ENCODE measurements at regions not wholly inside any gene's neighbourhood (a gene's known extent, or its start where the extent isn't known, plus 50 kb on each side); places are given as distances from the start of the nearest gene placed in this dataset.

DNA sequence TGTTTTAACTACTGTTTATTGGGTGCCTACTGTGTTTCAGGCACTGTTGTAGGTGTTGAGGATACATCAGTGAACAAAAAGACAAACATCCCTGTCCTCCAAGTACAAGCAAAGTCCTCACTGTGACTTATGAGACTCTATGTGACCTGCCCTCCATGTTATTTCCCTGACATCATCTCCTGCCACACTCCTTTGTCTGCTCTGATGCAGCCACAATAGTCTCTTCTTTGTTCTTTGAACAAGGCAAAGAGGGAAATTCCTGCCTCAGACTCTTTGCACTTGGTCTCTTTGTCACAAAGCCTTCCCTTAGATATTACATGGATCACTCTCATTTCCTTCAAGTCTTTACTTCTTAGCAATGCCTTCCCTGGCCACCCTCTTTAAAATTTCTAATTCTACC, 240.1 kb upstream of the SRRM4 start:
- H3K4me3 ChIP-seq (replicated peaks in 1 of 3; ENCODE audit: low read depth in 2 of 3, low read length in 3 of 3): no peak overlapping the region
- no peak overlapping the region for H2AFZ ChIP-seq (ENCODE audit: insufficient read depth, low read depth, low read length, poor library complexity, severe bottlenecking)
- no peaks in the 10 kb centered on the region for H3K27me3 Mint-ChIP-seq (ENCODE audit: low read depth in 3 of 3)
- H3K4me2 ChIP-seq (replicated peaks; ENCODE audit: extremely low read depth, low read length, poor library complexity, severe bottlenecking): no peak overlapping the region
- H3K79me2 ChIP-seq (ENCODE audit: insufficient read depth, low read length): no peaks in the 10 kb centered on the region
- no peaks in the 10 kb centered on the region for H3K27me3 ChIP-seq (ENCODE audit: control insufficient read depth in 2 of 2, insufficient read depth in 2 of 2, low read length in 2 of 2)
- H3K27ac ChIP-seq (ENCODE audit: low read depth in 1 of 2, low read length in 2 of 2): no peak overlapping the region
- H3K9me3 ChIP-seq (replicated peaks in 1 of 2; ENCODE audit: control insufficient read depth in 1 of 2, insufficient read depth in 1 of 2, low read length in 2 of 2): no peaks in the 10 kb centered on the region
- no peak overlapping the region for H3K27ac Mint-ChIP-seq
- no peaks in the 10 kb centered on the region for H3K36me3 Mint-ChIP-seq
- no peak overlapping the region for H3K4me3 Mint-ChIP-seq
- no peaks in the 10 kb centered on the region for H3K36me3 ChIP-seq (replicated peaks in 1 of 2; ENCODE audit: control insufficient read depth in 1 of 2, insufficient read depth in 2 of 2, low read length in 2 of 2)
- intact Hi-C loops (cut with micrococcal nuclease): no loop called here
- TF ChIP-seq, protein P1, sequence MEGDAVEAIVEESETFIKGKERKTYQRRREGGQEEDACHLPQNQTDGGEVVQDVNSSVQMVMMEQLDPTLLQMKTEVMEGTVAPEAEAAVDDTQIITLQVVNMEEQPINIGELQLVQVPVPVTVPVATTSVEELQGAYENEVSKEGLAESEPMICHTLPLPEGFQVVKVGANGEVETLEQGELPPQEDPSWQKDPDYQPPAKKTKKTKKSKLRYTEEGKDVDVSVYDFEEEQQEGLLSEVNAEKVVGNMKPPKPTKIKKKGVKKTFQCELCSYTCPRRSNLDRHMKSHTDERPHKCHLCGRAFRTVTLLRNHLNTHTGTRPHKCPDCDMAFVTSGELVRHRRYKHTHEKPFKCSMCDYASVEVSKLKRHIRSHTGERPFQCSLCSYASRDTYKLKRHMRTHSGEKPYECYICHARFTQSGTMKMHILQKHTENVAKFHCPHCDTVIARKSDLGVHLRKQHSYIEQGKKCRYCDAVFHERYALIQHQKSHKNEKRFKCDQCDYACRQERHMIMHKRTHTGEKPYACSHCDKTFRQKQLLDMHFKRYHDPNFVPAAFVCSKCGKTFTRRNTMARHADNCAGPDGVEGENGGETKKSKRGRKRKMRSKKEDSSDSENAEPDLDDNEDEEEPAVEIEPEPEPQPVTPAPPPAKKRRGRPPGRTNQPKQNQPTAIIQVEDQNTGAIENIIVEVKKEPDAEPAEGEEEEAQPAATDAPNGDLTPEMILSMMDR (IDR thresholded peaks at IDR 0.05): no peak
- no peaks in the 10 kb centered on the region for H3K4me1 Mint-ChIP-seq
- H4K20me1 ChIP-seq (ENCODE audit: insufficient read depth, low read length): no peaks in the 10 kb centered on the region
- peaks cover 0 to 11% (median 2%) of the 10 kb centered on the region in 7 donors for H3K9me3 Mint-ChIP-seq
- no peaks in the 10 kb centered on the region for H3K4me1 ChIP-seq (ENCODE audit: control insufficient read depth in 1 of 2, insufficient read depth in 2 of 2, low read length in 2 of 2)
- H3K9ac ChIP-seq (ENCODE audit: insufficient read depth, low read length, poor library complexity, severe bottlenecking): no peak overlapping the region
- DNase-seq: no peak

DNA sequence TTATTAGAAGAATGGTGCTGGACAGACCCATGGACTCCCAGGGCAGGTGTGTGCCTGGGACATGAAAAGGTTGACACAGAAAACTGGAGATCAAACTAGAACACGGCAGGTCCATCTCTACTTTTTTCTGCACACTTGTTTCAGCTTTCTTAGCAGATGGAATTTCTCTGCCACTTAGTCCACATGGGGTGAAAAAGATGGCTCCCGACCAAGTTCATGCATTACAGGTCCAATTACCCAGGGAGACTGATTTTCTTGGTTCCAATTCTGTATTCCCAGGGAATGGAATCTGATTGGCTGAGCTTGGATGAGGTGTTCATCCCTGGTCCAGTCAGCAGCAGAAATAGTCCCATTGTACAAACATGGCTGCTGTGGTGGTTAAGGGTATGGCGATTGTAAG, 238.9 kb upstream of the SRRM4 start:
- Mint-ChIP-seq H3K27me3 (ENCODE audit: low read depth in 3 of 3) (no peaks in the 10 kb centered on the region), H3K36me3 (no peaks in the 10 kb centered on the region), H3K9me3 (peaks cover 0 to 15% (median 1%) of the 10 kb centered on the region in 7 donors), H3K4me1 (no peaks in the 10 kb centered on the region), H3K4me3 (no peak overlapping the region), H3K27ac (no peak overlapping the region)
- 100% methylated on average over 1 of the region's 3 CpGs for WGBS (ENCODE audit: insufficient coverage)
- Histone ChIP-seq H4K20me1 (ENCODE audit: insufficient read depth, low read length) (no peaks in the 10 kb centered on the region), H3K4me2 (replicated peaks; ENCODE audit: extremely low read depth, low read length, poor library complexity, severe bottlenecking) (no peak overlapping the region), H3K9me3 (replicated peaks in 1 of 2; ENCODE audit: control insufficient read depth in 1 of 2, insufficient read depth in 1 of 2, low read length in 2 of 2) (no peaks in the 10 kb centered on the region), H3K36me3 (replicated peaks in 1 of 2; ENCODE audit: control insufficient read depth in 1 of 2, insufficient read depth in 2 of 2, low read length in 2 of 2) (no peaks in the 10 kb centered on the region), H3K4me3 (replicated peaks in 1 of 3; ENCODE audit: low read depth in 2 of 3, low read length in 3 of 3) (no peak overlapping the region), H3K27ac (ENCODE audit: low read depth in 1 of 2, low read length in 2 of 2) (no peak overlapping the region), H3K4me1 (ENCODE audit: control insufficient read depth in 1 of 2, insufficient read depth in 2 of 2, low read length in 2 of 2) (no peaks in the 10 kb centered on the region), H2AFZ (ENCODE audit: insufficient read depth, low read depth, low read length, poor library complexity, severe bottlenecking) (no peak overlapping the region), H3K27me3 (ENCODE audit: control insufficient read depth in 2 of 2, insufficient read depth in 2 of 2, low read length in 2 of 2) (no peaks in the 10 kb centered on the region), H3K79me2 (ENCODE audit: insufficient read depth, low read length) (no peaks in the 10 kb centered on the region), H3K9ac (ENCODE audit: insufficient read depth, low read length, poor library complexity, severe bottlenecking) (no peak overlapping the region)
- no peak for DNase-seq
- TF ChIP-seq, protein P1 (IDR thresholded peaks at IDR 0.05): no peak
- intact Hi-C loops (cut with micrococcal nuclease): no loop called here
